GM18870 (cell line): ENCODE measurements at regions not wholly inside any gene's neighbourhood (a gene's known extent, or its start where the extent isn't known, plus 50 kb on each side); places are given as distances from the start of the nearest gene placed in this dataset.
"Not testable (repeated sequence)": the region's sequence is repeated elsewhere in the genome, so short reads cannot be mapped to it uniquely, and the experiment has no call there.

Experiments used
- ATAC-seq: cut with Tn5 transposase; IDR thresholded peaks from one replicate; pipeline ENCODE4 v1.9.1; 2021; ENCODE audit warnings: moderate library complexity; ENCODE audit not compliant: unreplicated experiment

DNA sequence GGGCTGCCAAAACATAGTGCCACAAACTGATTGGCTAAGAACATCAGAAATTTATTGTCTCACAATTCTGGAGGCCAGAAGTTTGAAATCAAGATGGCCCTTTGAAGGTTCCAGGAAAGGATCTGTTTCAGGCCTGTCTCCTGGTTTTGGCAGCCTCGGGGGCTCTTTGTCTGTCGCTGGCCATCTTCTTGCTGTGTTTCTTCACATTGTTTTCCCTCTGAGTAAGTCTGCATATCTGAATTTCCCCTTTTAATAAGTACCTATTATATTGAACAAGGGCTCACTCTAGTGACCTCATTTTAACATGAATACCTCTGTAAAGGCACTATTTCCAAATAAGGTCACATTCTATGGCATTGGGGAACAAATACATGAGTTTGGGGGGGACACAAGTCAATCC is 467.1 kb upstream of the MGAT4C start:
- no peak for ATAC-seq

- no peak for ATAC-seq
Observed at GRCh38 chr12:86721713-86722397, 465.7 kb upstream of the MGAT4C start.

DNA sequence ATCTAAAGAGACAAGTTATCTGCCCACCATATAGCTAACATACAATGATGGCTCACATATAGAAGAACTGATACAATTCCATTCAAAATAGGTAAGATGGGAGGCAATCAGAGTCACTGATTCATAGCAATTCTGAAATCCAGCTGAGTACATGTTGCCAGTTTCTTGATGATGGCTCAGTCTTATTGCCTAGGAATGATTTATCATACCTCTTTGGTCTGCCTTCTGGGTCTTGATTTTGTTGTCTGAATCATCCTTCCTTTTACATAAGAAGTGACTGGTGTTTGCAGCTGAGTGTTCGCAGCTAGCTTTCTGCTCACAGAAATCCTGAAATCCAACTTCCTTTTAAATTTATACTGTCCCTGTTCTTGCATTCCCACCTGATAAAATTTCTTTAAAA is 463.2 kb upstream of the MGAT4C start:
- no peak for ATAC-seq

GRCh38 chr12:86713121-86713520 is 456.9 kb upstream of the MGAT4C start:
- no peak for ATAC-seq

GRCh38 chr12:86712425-86712843 is 456.2 kb upstream of the MGAT4C start:
- ATAC-seq: peak; percentile 83

DNA sequence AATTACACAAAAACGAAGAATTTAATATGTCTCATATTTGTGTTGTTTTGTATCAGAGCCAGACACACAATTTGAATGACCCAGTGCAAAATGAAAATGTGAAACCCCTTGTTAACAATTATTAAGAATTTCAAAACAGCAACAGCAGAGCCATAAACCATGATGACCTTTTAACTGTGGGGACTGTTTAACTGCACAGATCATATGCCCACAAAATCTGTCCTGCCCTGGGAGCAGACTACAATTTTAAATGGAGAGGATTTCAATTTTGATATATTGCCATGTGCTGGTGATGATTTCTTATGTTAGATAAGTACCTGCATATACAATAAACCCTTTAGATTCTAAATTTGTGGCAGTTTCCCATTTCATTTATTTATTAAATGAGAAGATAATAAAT is 455.5 kb upstream of the MGAT4C start:
- ATAC-seq: no peak

DNA sequence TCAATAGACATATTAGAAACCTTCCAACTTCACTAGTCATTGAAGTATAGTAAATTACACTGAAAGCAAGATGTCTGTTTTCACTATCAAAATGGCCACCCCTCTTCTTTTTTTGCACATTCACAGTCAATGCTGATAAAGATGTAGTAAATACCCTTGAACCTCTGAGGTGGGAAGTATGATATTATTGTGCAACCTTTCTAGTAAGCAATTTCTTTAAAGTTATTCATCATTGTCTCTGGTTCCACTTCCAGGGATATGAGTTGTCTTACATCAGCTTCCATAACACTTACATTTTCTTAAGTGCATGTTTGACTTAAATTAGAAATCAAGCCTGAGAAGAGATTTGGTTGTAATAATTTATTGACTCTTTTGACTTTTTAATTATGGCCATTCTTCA is 453.9 kb upstream of the MGAT4C start:
- ATAC-seq: no peak

DNA sequence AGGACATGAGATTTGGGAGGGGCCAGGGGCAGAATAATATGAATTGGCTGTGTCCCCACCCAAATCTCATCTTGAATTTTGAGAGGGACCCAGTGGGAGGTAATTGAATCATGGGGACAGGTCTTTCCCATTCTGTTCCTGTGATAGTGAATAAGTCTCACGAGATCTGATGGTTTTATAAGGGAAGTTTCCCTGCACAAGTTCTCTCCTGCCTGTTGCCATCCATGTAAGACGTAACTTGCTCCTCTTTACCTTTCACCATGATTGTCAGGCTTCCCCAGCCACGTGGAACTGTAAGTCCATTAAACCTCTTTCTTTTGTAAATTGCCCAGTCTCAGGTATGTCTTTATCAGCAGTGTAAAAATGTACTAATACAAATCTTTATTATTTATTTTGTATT is 452.8 kb upstream of the MGAT4C start:
- not testable (repeated sequence) for ATAC-seq

DNA sequence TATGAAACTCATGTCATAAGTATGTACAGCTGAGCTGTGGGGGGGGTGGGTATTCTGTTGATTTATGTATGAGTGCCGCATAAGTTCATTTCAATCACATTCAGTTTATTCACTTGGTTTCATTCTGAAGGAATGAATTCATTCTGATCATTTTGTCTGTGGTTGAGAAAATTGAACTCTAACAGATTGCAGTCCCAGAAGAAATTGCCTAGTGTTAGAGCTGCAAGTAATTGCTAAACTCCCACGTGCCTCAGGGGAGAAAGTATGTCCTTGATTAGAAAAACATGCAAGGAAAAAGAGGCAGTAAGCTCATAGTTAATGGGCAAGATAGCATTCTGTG is 442.4 kb upstream of the MGAT4C start:
- ATAC-seq: no peak

GRCh38 chr12:86697916-86698640 is 441.9 kb upstream of the MGAT4C start:
- no peak for ATAC-seq

GRCh38 chr12:86683568-86684304 is 427.5 kb upstream of the MGAT4C start:
- ATAC-seq: no peak

GRCh38 chr12:86681060-86681459 is 424.9 kb upstream of the MGAT4C start:
- ATAC-seq: no peak

DNA sequence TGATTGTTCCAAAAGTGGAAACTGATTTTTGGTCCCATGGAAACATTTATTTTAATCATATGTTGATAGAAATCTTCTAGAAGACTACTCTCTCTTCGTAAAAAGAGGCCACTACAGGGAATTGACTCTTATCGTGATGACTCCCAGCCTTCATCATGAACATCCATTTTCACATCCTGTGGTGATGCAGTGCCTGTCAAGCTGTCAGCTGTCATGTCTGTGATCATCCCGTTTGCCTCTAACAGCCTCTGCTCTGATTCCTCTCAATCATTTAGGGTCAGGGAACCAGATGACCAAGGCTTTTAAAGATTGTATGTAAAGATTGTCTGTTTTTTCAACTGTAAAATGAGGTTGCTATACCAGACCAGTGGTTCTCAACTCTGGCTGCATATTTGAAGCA is 419.0 kb upstream of the MGAT4C start:
- no peak for ATAC-seq

DNA sequence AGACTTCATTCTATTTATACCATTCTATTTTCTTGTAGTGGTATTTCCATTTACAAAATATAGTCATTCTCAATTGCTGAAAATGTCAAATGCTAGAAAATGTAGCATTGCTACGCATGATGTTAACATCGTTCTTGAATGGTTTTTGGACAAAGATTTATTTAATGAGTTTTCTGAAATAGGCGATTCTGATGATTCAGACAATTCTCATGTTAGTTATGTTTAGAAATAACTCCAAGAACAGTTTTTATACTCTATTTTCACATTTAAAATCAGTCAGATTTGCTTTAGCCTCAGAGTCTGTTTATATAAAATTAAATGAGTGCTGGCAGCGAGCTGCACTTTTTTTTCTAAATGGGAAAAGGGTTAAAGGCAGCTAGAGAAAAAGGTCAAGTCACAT is 414.8 kb upstream of the MGAT4C start:
- ATAC-seq: no peak

GRCh38 chr12:86669010-86669409 is 412.8 kb upstream of the MGAT4C start:
- no peak for ATAC-seq

DNA sequence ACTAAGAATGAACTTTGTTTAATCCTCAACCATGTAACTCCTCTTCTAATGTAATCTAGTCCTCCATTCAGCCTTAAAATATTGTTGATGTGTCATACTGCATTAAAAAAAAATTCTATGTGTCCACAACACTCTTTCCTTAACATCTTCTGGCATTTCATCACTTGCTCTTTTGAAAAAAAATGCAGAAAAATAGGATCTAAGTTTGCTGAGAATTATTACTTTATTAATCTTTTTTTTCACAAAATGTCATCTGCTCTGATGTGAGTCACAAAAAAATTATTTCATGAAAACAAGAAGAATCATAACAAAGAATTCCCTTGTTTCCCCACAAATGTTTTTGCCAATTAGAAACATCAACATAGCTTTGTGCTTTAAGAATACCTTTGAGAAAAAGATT is 410.1 kb upstream of the MGAT4C start:
- no peak for ATAC-seq

DNA sequence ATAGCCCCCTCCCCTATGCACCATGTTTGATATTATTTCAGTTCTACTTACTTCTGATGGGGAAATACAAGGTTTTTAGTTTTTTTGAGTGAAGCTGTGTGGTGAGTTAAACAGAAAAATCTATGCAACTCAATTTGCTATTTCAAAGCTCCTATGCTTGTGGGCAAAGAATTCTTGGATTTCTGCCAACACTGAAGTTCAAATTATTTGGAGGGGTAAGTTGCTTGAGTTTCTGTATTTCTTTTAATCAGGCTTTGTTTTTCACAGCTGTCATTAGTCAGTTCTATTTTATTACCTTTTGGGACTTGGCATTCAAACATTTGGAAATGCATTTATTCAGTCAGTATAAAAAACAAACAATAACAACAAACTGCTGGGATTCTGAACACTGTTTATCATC is 407.5 kb upstream of the MGAT4C start:
- no peak for ATAC-seq

GRCh38 chr12:86663173-86663572 is 407.0 kb upstream of the MGAT4C start:
- ATAC-seq: peak; percentile 77

DNA sequence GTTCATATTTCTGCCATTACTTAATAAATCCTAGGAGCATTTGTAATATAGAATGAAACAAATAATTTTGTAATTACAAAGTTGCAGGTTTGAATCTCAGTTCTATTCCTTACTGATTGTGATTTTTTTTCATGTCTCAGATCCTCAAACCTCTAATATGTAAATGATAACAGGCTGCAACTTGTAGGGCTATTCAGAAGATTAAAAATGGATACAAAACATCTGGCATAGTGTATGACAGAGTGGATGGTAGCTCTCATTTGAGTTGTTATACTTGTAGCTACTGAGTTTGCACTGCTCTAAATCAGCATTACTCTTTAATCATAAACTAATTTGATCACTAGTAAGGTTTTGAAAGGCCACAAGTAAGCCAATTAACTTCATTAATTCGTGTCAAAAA is 406.3 kb upstream of the MGAT4C start:
- ATAC-seq: no peak

- ATAC-seq: no peak
Observed at GRCh38 chr12:86660488-86661147, 404.4 kb upstream of the MGAT4C start.

DNA sequence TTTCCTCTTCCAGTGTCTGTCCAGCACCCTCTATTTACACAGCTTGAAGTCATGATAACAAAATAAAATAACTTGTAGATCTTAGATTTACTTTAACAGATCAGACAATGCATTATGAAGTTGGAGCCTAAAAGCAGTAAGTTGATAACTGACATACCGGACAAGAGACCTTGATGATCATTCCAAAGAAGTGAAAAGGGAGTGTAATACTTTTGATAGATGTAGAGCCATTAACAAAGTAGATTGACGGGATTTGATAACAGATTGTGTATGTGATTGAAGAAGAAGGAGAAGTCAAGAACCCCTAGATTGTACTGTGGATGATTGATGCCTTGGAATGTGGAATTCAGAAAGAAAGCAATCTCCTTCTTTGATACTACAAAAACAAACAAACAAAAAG is 403.8 kb upstream of the MGAT4C start:
- no peak for ATAC-seq

DNA sequence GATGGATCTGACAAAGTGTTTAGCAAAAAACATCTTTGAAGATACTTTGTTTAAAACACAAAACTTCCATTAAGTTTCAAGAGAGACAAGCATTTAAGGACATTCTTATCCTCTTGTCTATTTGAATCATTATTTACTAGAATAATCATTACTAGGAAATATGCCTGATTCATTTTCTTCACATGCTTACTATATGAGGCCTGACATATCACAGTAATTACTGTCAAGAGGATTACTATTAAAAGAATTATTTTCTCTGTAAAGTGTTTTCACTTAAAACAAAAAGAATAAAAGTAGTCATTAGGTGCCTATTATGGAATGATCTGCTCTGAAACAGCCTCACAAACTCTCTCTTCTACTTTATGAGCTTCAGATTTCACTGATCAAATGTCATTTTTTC is 402.1 kb upstream of the MGAT4C start:
- ATAC-seq: no peak
